Stomach (tissue), 4 donors: ENCODE measurements at regions not wholly inside any gene's neighbourhood (a gene's known extent, or its start where the extent isn't known, plus 50 kb on each side); places are given as distances from the start of the nearest gene placed in this dataset.

Experiments used
- CTCF ChIP-seq, 7 experiments: fragments of 450-650 bp in 4 of 7; fragments of 200-600 bp in 3 of 7; sonication (generic) in 3 of 7; IDR thresholded peaks; one replicate each; pipeline ENCODE4 v1.5.1; 2016 to 2019; ENCODE audit warnings: antibody characterized with exemption in 7 of 7, control low read depth in 2 of 7, mild to moderate bottlenecking in 1 of 7
- EP300 ChIP-seq: sonication (generic); formaldehyde crosslinking; IDR thresholded peaks from one replicate; pipeline ENCODE4 v1.6.1; 2017; ENCODE audit warnings: antibody characterized with exemption
- POLR2A ChIP-seq, 4 donors: fragments of 450-650 bp; IDR thresholded peaks; one replicate each; pipeline ENCODE4 v1.6.1; 2016; ENCODE audit warnings: antibody characterized with exemption in 4 of 4, control low read depth in 2 of 4, mild to moderate bottlenecking in 1 of 4, moderate library complexity in 1 of 4

GRCh38 chr6:18047406-18047805 is 60.0 kb upstream of the KIF13A start:
- TF ChIP-seq CTCF (IDR thresholded peaks at IDR 0.05) (no peak), EP300 (no peak), POLR2A (IDR thresholded peaks at IDR 0.05) (no peak)
